MG63 (cell line): ENCODE measurements at regions not wholly inside any gene's neighbourhood (a gene's known extent, or its start where the extent isn't known, plus 50 kb on each side); places are given as distances from the start of the nearest gene placed in this dataset.
"Not testable (repeated sequence)": the region's sequence is repeated elsewhere in the genome, so short reads cannot be mapped to it uniquely, and the experiment has no call there.

Experiments
- DNase-seq: peaks from one replicate; pipeline ENCODE4 v3.0.0-alpha.2; 2020
- H3K27me3 ChIP-seq: fragments of 250-450 bp; sonication (Bioruptor Pico); 2 replicates; pipeline ENCODE4 v1.5.1; 2020; ENCODE audit warnings: mild to moderate bottlenecking, moderate library complexity
- H3K36me3 ChIP-seq: fragments of 250-450 bp; sonication (Bioruptor Pico); 2 replicates; pipeline ENCODE4 v1.5.1; 2020; ENCODE audit warnings: mild to moderate bottlenecking, moderate library complexity
- H3K4me3 ChIP-seq: fragments of 250-450 bp; sonication (Bioruptor Pico); 2 replicates; pipeline ENCODE4 v1.5.1; 2020; ENCODE audit warnings: mild to moderate bottlenecking, moderate library complexity
- H3K9me3 ChIP-seq: fragments of 250-450 bp; sonication (Bioruptor Pico); 2 replicates; pipeline ENCODE4 v1.5.1; 2020; ENCODE audit warnings: mild to moderate bottlenecking, moderate library complexity

DNA sequence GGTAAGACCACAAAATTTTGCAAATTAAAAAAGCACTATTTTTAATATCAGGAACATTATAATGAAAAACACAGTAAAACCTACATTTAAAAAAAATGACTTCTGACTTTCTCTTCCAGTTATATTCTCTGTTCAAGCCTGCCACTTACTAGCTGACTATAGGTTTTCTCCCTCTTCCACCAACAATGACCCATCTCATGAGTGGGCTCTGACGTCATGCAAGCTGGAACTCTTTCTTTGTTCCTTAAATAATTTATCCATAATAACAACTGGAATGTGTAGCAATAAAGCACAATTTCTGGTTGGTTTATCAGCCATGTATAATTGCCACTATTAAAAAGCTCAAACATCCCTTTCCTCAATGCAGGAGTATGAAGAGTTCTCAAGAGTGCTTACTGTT, 378.1 kb upstream of the FAM174A start:
- H3K9me3 ChIP-seq, result no peaks in the 10 kb centered on the region
- no peak for DNase-seq
- H3K27me3 ChIP-seq, result no peaks in the 10 kb centered on the region
- H3K36me3 ChIP-seq, result no peaks in the 10 kb centered on the region
- H3K4me3 ChIP-seq, result no peak overlapping the region

DNA sequence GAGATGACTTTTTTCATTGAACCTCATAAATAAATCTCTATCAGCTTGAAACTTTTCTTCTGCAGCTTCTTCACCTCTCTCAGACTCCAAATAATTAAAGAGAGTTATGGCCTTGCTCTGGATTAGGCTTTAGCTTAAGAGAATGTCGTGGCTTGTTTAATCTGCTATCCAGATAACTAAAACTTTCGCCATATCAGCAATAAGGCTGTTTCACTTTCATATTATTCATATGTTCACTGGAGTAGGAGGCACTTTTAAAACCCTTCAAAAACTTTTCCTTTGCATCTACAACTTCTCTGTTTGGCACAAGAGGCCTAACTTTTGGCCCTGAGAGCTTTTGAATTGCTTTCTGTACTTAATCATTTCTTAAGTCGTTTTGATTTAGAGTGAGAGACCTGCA, 386.9 kb upstream of the FAM174A start:
- DNase-seq, result no peak
- no peaks in the 10 kb centered on the region for H3K36me3 ChIP-seq
- H3K27me3 ChIP-seq, result no peaks in the 10 kb centered on the region
- H3K4me3 ChIP-seq, result no peak overlapping the region
- no peaks in the 10 kb centered on the region for H3K9me3 ChIP-seq

DNA sequence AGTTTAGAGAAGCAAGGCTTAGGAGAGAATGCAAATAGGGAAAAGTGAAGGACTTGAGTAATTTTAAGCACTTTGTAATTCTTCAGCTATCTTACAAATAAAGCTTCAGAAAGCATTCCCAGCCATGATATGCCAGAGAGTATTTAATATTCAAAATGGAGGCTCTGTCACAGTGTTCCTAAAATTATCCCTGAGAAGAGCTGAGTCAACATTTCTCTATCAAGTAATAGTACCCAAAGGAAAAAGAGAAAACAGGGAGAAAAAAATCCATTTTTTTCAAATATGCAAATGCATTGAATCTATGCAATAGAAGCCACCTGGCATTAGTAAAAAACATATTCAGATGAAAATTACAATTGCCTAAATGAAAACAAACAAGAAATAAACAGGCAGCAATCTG, 392.6 kb upstream of the FAM174A start:
- H3K27me3 ChIP-seq, result no peaks in the 10 kb centered on the region; the same call in 1 of the 2 replicates
- no peaks in the 10 kb centered on the region for H3K9me3 ChIP-seq
- no peaks in the 10 kb centered on the region for H3K36me3 ChIP-seq
- H3K4me3 ChIP-seq, result no peak overlapping the region
- no peak for DNase-seq

DNA sequence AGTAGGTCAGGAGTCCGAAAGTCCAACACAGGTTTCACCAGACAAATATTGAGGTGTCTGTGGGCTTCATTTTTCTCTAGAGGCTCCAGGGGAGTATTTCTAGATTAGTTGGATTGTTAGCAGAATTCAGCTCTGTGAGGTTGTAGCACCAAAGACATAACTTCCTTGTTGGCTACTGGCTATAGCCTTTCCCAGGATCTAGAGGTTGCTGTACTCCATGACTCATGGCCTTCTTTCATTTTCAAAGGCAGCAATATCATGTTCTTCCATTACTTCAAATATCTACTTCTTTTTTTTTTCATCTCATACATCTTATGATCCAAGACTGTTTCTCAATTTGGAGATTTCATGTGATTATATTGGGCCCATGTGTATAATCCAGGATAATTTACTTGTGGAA, 404.0 kb upstream of the FAM174A start:
- no peaks in the 10 kb centered on the region; the same call in 1 of the 2 replicates for H3K27me3 ChIP-seq
- no peak for DNase-seq
- H3K4me3 ChIP-seq, result no peak overlapping the region
- H3K9me3 ChIP-seq, result no peaks in the 10 kb centered on the region
- H3K36me3 ChIP-seq, result no peaks in the 10 kb centered on the region

DNA sequence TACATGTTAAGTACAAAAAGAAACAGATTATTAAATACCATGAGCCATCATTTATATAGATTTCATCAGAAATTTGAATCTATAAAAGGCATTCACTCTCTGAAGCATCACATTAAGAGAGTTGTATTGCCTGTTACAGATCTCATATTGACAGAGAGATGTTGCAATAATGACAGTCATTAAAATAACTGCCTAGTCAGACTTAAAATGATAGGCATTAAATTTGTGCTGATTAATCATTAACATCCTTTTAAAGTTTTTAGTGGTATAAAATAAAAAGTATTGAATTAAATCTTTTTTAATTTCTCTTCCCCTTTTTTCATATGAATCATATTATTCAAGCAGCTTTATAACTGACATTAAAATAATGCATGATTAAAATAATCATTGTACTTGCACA, 404.9 kb upstream of the FAM174A start:
- DNase-seq, result no peak
- no peaks in the 10 kb centered on the region; the same call in 1 of the 2 replicates for H3K27me3 ChIP-seq
- H3K4me3 ChIP-seq, result no peak overlapping the region
- H3K36me3 ChIP-seq, result no peaks in the 10 kb centered on the region
- no peaks in the 10 kb centered on the region for H3K9me3 ChIP-seq

DNA sequence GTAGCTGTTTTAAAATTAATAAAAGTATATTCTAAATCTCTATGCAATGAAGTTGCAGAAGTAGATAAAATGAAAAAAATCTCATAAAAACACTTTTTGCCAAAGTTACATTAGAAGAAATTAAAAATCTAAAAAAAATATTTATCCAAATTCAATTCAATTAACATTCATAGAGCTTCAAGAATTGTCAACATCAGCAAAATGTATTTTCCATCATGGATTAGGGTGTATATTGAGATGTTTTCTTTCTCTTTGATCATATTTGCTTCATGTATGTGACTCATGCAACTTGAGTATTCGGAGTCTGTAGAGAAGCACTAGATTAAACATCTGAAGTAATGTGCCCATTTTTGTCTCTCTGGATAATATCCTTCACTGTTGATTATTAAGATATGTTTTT, 415.3 kb upstream of the FAM174A start:
- Histone ChIP-seq H3K9me3 (no peaks in the 10 kb centered on the region), H3K36me3 (no peaks in the 10 kb centered on the region), H3K27me3 (no peaks in the 10 kb centered on the region), H3K4me3 (no peak overlapping the region)
- DNase-seq, result no peak

DNA sequence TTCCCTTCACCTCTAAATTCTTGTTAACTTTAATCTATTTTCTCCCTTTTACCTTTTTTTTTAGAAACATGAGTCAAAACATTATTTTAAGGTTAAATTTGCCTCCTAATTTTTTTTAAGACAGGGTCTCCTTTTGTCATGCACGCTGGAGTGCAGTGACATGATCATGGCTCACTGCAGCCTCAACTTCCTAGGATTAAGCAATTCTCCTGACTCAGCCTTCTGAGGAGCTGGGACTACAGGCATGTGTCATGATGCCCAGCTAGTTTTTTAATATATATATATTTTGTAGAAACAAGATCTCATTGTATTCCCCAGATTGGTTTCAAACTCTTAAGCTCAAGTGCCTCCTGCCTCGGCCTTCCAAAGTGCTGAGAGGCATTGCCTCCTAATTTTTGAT, 424.7 kb upstream of the FAM174A start:
- Histone ChIP-seq H3K4me3 (no peak overlapping the region), H3K36me3 (no peaks in the 10 kb centered on the region), H3K27me3 (no peaks in the 10 kb centered on the region), H3K9me3 (no peaks in the 10 kb centered on the region)
- DNase-seq, result no peak

DNA sequence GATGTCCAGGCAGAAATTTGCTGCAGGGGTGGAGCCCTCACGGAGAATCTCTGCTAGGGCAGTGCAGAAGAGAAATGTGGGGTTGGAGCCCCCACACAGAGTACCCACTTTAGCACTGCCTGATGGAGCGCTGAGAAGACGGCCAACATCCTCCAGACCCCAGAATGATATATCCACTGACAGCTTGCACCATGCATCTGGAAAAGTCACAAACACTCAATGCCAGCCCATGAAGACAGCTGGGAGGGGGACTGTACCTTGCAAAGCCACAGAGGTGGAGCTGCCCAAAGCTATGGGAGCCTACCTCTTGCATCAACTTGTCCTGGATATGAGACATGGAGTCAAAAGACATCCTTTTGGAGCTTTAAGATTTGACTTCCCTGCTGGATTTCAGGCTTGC, 426.3 kb upstream of the FAM174A start:
- no peaks in the 10 kb centered on the region for H3K9me3 ChIP-seq
- H3K36me3 ChIP-seq, result no peaks in the 10 kb centered on the region
- no peak for DNase-seq
- no peaks in the 10 kb centered on the region for H3K27me3 ChIP-seq
- H3K4me3 ChIP-seq, result no peak overlapping the region

DNA sequence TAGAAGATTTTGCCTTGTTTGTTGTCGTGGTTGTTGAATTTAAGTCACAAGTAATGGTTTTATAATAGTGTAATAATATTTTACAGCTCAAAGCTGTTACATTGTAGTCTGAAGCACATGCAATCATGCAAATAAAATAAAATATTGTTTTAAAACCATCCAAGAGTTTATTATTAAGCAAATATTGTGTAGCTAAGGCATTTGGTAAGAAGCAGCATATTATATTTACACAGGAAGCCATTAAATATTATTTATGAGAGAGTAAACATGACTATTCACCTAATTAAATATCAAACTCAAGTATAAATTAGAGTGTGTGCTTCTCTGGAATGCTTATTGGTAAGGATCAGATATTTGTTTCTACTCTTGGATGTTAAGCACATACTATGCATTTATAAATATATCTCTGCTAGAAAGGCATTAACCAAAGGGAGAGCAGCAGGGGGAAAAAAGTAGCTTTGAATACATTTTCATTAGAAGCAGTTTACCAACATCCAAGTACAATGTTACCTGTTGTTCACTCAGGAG, 431.5 kb upstream of the FAM174A start:
- not testable (repeated sequence) for DNase-seq, H3K9me3 ChIP-seq, H3K27me3 ChIP-seq, H3K4me3 ChIP-seq, H3K36me3 ChIP-seq

DNA sequence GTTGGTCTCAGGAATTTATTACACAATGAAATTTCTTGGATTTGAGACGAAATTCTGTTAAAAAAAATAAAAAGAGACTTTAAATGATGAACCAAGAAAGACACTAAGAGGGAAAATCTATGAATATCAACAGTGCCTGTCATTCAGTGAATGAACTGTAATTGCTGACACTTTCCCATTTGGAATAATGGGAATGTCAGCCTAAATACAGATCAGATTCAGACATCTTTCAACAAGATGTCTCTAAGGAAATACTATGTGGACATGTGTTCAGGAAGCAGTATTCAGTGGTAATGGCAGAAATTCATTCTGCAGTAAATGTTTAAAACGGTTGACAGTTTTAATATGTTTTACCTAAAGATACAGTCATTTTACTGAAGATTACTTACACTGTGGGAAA, 433.7 kb upstream of the FAM174A start:
- H3K36me3 ChIP-seq, H3K27me3 ChIP-seq, H3K4me3 ChIP-seq, DNase-seq, H3K9me3 ChIP-seq: not testable (repeated sequence)

DNA sequence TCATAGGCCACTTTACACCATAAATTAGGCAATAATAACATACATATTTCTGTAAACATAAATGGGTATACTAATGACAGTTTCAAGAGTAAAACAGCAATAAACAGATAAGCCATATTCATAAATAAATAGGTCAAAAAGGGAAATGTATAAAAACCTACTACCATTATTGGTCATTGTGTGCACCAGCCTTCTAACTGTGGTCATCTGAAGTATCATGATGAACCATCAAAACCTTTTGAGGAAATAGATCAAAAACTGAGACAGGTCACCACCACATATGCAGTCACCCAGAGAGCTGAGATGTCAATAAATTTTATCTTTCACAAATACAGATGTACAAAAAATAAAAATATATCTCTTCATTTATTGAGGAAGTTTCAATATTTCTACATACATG, 438.8 kb upstream of the FAM174A start:
- not testable (repeated sequence) for H3K27me3 ChIP-seq, H3K36me3 ChIP-seq, H3K9me3 ChIP-seq, DNase-seq, H3K4me3 ChIP-seq

DNA sequence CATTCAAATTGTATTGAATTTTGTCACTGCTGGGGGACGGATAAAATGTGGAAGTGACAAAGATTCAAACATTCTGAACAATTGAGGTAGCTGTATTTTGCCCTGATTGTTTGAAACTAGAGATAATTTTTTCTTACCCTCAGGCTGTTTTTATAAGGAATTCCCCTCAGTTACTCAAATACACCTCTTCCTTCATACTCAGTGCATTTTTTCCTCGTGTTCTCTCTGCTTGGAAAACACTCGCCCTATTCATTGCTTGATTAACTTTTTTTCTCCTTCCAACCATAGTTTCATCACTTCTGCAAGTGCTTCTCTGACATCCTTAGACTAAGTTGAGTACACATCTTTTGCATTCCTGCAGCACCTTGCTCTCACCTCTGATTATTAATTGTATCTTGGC, 454.5 kb upstream of the FAM174A start:
- not testable (repeated sequence) for DNase-seq, H3K27me3 ChIP-seq, H3K4me3 ChIP-seq, H3K36me3 ChIP-seq, H3K9me3 ChIP-seq

DNA sequence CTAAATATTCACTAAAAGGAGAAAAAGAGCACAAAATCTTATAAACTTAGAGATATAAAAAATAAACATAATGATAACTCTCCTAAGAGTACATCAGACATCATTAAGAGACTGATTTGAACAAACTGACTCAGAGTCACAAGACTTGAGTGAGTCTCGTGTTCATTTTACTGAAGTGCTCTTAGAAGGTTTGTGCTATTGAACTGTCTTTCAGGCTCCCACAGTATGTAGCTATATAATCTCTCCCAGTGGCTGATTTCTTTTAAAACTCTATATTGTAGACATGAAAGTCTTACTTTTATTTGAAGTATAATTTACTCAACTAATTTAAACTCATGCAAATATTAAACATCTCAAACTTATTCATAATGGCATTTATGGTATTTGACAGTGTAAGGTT, 456.0 kb upstream of the FAM174A start:
- H3K36me3 ChIP-seq, result not testable (repeated sequence)

DNA sequence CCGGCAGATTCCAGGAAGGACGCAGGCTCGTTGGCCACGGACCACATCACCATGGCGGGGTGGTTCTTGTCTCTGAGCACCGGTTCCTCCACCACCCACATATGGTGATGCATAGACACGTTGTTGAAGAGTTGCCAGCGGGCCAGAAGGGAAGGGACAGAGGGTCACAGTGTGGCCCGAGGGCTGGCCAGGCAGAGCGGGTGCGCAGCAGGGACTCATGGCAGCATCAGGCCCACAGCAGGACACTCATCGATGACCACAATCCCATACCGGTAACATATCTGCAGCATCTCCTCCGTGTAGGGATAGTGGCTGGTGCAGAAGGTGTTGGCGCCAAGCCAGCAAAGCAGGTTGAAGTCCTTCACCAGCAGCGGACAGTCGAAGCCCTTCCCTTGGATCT, 469.2 kb upstream of the FAM174A start:
- not testable (repeated sequence) for H3K36me3 ChIP-seq, H3K27me3 ChIP-seq, H3K4me3 ChIP-seq, DNase-seq, H3K9me3 ChIP-seq

More for the DNA sequence above, 456.0 kb upstream of the FAM174A start:
- not testable (repeated sequence) for H3K27me3 ChIP-seq, H3K9me3 ChIP-seq, H3K4me3 ChIP-seq, DNase-seq

DNA sequence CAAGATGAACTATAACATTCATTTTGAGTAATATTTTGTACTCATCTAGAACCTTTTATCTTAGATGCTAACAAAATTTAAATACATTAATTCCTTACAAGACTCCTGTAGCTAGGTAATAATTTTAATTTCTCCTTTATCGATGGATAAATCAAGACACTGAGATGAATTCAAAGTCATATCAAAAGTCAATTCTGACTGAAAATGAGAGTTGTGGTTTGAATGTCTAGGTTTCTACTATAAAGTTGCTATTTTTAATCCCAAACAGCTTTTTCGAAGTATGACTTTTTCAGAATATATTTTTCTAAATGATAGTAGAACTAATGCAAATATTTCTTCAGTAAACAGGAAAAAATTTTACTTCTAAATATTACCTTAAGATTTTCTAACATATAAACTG, 491.7 kb upstream of the FAM174A start:
- Histone ChIP-seq H3K36me3 (no peaks in the 10 kb centered on the region), H3K27me3 (no peaks in the 10 kb centered on the region), H3K9me3 (no peaks in the 10 kb centered on the region), H3K4me3 (no peak overlapping the region)
- DNase-seq, result no peak

DNA sequence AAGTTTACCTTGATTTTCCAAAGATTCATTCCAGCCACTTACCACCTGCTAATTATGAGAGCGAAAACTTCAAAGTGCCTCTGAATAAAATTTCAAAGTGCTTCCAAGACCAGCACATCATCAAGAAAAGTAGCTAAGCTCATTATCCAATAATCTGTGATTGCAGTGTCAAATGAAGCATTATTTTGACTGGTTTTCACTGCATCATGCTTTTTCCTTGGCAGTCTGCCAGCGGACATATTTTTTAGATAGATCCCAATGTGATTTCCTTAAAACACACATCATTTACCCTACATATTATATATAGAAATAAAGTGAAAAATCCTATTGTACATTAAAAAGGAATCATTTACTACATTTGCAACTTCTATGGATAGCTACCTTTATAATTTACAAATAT, 508.6 kb upstream of the FAM174A start:
- H3K4me3 ChIP-seq, result no peak overlapping the region
- no peaks in the 10 kb centered on the region for H3K27me3 ChIP-seq
- H3K9me3 ChIP-seq, result no peaks in the 10 kb centered on the region
- DNase-seq, result no peak
- no peaks in the 10 kb centered on the region for H3K36me3 ChIP-seq

DNA sequence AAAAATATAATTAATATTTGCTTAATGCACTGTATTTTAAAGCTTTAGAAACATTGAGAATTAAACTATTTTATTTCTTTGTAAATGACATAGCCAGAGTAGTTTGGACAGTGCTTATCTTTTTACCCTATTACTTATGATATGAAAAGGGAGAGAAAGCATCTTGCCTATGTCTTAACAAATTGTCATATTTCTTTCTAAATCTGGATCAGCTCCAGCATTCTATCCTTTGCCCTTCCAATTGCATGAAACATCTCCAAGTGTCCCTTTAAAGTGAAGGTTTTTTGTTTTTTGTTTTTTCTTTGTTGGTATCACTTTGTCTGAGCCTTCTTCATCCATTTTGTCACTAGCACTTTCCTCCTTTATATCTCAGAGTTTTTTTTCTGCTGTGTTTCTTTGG, 511.6 kb upstream of the FAM174A start:
- DNase-seq, result no peak
- Histone ChIP-seq H3K9me3 (no peaks in the 10 kb centered on the region), H3K36me3 (no peaks in the 10 kb centered on the region), H3K4me3 (no peak overlapping the region), H3K27me3 (no peaks in the 10 kb centered on the region)

DNA sequence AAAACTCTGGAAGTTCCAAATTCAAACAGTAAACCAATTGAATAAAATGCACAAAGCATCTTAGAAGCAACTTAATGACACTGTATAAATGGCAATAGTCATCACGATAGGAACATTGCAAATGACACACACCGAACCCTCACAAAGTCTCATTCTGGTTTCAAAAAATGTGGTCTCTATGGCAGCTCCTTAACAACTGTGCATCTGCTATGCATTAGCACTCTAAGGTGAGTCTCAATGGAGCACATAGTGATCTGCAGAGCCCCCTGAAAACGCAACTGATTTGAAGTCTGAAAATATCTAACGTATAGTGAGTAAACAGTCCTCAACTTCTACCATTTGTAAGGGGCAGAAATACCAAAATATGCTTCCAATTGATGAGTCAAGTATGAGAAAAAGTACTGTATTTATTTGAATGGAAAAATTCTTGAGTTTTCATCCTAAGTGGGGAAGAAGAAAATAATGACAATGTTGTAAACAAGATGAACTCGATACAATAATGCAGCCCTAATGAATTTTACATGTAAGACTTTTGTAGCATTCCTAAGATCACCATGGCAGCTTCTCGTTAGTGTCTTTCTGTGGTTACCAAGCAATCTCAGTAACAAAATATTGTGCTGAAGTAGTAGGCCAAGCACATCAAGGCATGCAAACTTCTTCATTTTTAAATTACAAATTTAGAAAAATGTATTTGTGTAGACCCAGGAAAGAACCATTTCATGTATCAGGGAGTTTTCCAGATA, 517.5 kb upstream of the FAM174A start:
- no peak for DNase-seq
- H3K27me3 ChIP-seq, result no peaks in the 10 kb centered on the region

More for the DNA sequence above, 517.5 kb upstream of the FAM174A start:
- no peaks in the 10 kb centered on the region for H3K9me3 ChIP-seq
- H3K36me3 ChIP-seq, result no peaks in the 10 kb centered on the region
- no peak overlapping the region for H3K4me3 ChIP-seq
